ENCODE measurements at regions not wholly inside any gene's neighbourhood (a gene's known extent, or its start where the extent isn't known, plus 50 kb on each side); places are given as distances from the start of the nearest gene placed in this dataset.

DNA sequence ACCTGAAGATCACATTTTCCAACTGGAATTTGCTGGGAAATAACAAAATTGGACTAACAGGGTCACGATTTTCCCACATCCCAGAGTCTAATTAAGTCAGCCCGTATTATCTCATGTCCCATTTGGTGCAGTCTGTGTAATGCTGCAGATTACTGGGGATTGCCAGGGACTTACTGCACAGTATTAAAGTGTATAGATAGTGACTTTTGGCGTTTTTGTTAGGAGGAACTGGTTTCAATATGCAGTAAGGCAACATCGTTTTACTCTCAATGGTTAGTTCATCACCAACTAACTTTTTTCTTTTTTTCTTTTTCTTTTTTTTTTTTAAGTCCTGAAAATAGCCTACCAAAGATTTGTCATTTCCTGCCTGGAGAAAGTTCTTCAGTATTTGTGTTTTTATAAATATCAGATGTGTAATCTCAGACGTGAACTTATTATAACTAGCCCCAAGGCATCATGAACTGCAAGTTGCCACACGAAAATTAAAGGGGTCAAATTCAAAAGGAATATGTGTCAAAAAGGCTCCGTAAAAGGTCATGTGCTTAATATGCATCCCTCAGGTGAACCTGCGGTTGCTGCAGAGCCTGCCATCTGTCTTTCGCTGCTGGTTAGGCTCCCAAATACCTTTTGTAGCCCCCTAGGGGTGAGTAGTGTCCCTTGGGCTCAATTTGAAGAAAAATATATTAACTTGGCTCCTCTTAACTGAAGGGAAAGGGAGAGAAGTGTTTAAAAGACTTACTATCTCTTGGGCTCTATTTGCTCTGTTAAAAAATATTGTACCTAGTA, 176.7 kb upstream of the ADAMTSL1 start:
- peak overlapping the region; percentile 76 for H3K4me2 ChIP-seq (ENCODE audit: insufficient read depth, low read length)
- ChIA-PET POLR2A (no interaction called here), CTCF (interaction anchor here (1.1 to 1.5 kb wide), 3 partner anchors 14 to 141 kb away, joined by 3 to 4 read pairs (median 4); no protein-coding TSS in a partner anchor)
- peaks cover 15% of the 10 kb centered on the region for H3K4me1 ChIP-seq (ENCODE audit: control insufficient read depth, extremely low read depth, insufficient read depth, low read length)
- no TSS peak for BruUV-seq (replicated peaks)
- peak; percentile 79 for FAIRE-seq
- DNase-seq (ENCODE audit: low read depth, low spot score) = peak; percentile 76
- H3K36me3 ChIP-seq (ENCODE audit: control insufficient read depth in 2 of 2, extremely low read depth in 1 of 2, insufficient read depth in 2 of 2, low read length in 2 of 2) = no peaks in the 10 kb centered on the region
- intact Hi-C loops (cut with micrococcal nuclease) = loop anchor here (1.0 kb wide), 3 partner anchors 34 to 141 kb away; no protein-coding TSS in a partner anchor
- H3K4me3 ChIP-seq (replicated peaks in 1 of 3; ENCODE audit: insufficient read depth in 1 of 3, low read depth in 1 of 3, low read length in 3 of 3) = peak overlapping the region in 1 of 3 experiments; percentile 29
- H2AFZ ChIP-seq (ENCODE audit: low read depth, low read length) = peak overlapping the region; percentile 57
- no peaks in the 10 kb centered on the region for H3K9me1 ChIP-seq (replicated peaks; ENCODE audit: control insufficient read depth, extremely low read depth, insufficient read depth, low read length)
- no peaks in the 10 kb centered on the region for H4K20me1 ChIP-seq (replicated peaks; ENCODE audit: control insufficient read depth, extremely low read depth, insufficient read depth, low read length)
- H3K27ac ChIP-seq (ENCODE audit: insufficient read depth, low read depth, low read length) = peak overlapping the region; percentile 64
- no peaks in the 10 kb centered on the region for H3K9me3 ChIP-seq (replicated peaks; ENCODE audit: control insufficient read depth, insufficient read depth, low read length)
- H3K9ac ChIP-seq (replicated peaks; ENCODE audit: extremely low read depth, insufficient read depth, low read length) = peak overlapping the region; percentile 59
- dilution Hi-C loops (cut with MboI; ENCODE audit: extremely low pct_ligation_motif_present, low sequenced_read_pairs) = no loop called here
- TF ChIP-seq, protein P1, sequence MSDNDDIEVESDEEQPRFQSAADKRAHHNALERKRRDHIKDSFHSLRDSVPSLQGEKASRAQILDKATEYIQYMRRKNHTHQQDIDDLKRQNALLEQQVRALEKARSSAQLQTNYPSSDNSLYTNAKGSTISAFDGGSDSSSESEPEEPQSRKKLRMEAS (IDR thresholded peaks at IDR 0.05; ENCODE audit: insufficient read depth, insufficient read length) = no peak
- TF ChIP-seq EZH2 (IDR thresholded peaks at IDR 0.05; ENCODE audit: borderline replicate concordance, low read depth, low read length, severe bottlenecking) = no peak
- TF ChIP-seq JUN (IDR thresholded peaks at IDR 0.05; ENCODE audit: borderline replicate concordance, insufficient read depth, insufficient read length, low read depth) = peak; percentile 30
- no peak for TF ChIP-seq POLR2AphosphoS5 (IDR thresholded peaks at IDR 0.05; ENCODE audit: insufficient read depth, low read depth, low read length)
- peak; percentile 23 for TF ChIP-seq GATA2 (IDR thresholded peaks at IDR 0.05; ENCODE audit: insufficient read depth, insufficient read length, low read depth, low read length)
- no peak for TF ChIP-seq POLR2A (IDR thresholded peaks at IDR 0.05; ENCODE audit: low read depth, low read length)
- no peak for TF ChIP-seq FOS (IDR thresholded peaks at IDR 0.05; ENCODE audit: borderline replicate concordance, insufficient read depth, low read length)
- TF ChIP-seq MYC (IDR thresholded peaks at IDR 0.05; ENCODE audit: low read depth, low read length) = no peak
- TF ChIP-seq, protein P2, sequence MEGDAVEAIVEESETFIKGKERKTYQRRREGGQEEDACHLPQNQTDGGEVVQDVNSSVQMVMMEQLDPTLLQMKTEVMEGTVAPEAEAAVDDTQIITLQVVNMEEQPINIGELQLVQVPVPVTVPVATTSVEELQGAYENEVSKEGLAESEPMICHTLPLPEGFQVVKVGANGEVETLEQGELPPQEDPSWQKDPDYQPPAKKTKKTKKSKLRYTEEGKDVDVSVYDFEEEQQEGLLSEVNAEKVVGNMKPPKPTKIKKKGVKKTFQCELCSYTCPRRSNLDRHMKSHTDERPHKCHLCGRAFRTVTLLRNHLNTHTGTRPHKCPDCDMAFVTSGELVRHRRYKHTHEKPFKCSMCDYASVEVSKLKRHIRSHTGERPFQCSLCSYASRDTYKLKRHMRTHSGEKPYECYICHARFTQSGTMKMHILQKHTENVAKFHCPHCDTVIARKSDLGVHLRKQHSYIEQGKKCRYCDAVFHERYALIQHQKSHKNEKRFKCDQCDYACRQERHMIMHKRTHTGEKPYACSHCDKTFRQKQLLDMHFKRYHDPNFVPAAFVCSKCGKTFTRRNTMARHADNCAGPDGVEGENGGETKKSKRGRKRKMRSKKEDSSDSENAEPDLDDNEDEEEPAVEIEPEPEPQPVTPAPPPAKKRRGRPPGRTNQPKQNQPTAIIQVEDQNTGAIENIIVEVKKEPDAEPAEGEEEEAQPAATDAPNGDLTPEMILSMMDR (IDR thresholded peaks at IDR 0.05; ENCODE audit: extremely low read depth in 1 of 2, insufficient read depth in 1 of 2, low read depth in 1 of 2, low read length in 2 of 2) = peak; percentile 32 to 52
- no peaks in the 10 kb centered on the region for H3K79me2 ChIP-seq (ENCODE audit: control insufficient read depth, insufficient read depth, low read length)
- no peaks in the 10 kb centered on the region for H3K27me3 ChIP-seq (ENCODE audit: control insufficient read depth in 2 of 2, insufficient read depth in 2 of 2, low read length in 2 of 2)
